Breast epithelium (tissue), 4 donors: ENCODE measurements at regions not wholly inside any gene's neighbourhood (a gene's known extent, or its start where the extent isn't known, plus 50 kb on each side); places are given as distances from the start of the nearest gene placed in this dataset.

Source experiments
- DNase-seq, 2 donors: peaks; one replicate each; pipeline ENCODE4 v3.0.0-alpha.2; 2019; ENCODE audit warnings: low spot score in 2 of 2
- H3K27ac ChIP-seq, 2 donors: fragments of 200-600 bp; sonication (generic) in 1 of 2; one replicate each; pipeline ENCODE4 v1.5.1; 2016 to 2019; ENCODE audit warnings: mild to moderate bottlenecking in 1 of 2
- H3K27me3 ChIP-seq, 2 donors: fragments of 200-600 bp; sonication (generic) in 1 of 2; one replicate each; pipeline versions ENCODE4 v1.5.1 to v1.6.0; 2017 to 2019; ENCODE audit warnings: control low read depth in 1 of 2, mild to moderate bottlenecking in 1 of 2
- H3K36me3 ChIP-seq: fragments of 200-600 bp; one replicate; pipeline ENCODE4 v1.5.1; 2019
- H3K4me1 ChIP-seq, 2 donors: fragments of 200-600 bp; sonication (generic); one replicate each; pipeline ENCODE4 v1.5.1; 2016 to 2019; ENCODE audit warnings: control low read depth in 1 of 2
- H3K4me3 ChIP-seq, 3 donors: fragments of 200-600 bp; sonication (generic); 1 replicate in 2 of 3; 2 replicates in 1 of 3; pipeline ENCODE4 v1.5.1; 2016 to 2019; ENCODE audit warnings: mild to moderate bottlenecking in 3 of 3, moderate library complexity in 2 of 3
- H3K9me3 ChIP-seq, 2 donors: fragments of 200-600 bp; sonication (generic) in 1 of 2; one replicate each; pipeline ENCODE4 v1.5.1; 2016 to 2019; ENCODE audit warnings: control low read depth in 1 of 2
- CTCF ChIP-seq, 3 donors: fragments of 450-650 bp; IDR thresholded peaks; one replicate each; pipeline ENCODE4 v1.5.1; 2016 to 2017; ENCODE audit warnings: antibody characterized with exemption in 3 of 3, mild to moderate bottlenecking in 3 of 3, moderate library complexity in 3 of 3
- POLR2A ChIP-seq: fragments of 450-650 bp; IDR thresholded peaks from one replicate; pipeline ENCODE4 v1.6.1; 2016; ENCODE audit warnings: antibody characterized with exemption, mild to moderate bottlenecking, moderate library complexity
- POLR2AphosphoS5 ChIP-seq, 3 donors: sonication (generic); formaldehyde crosslinking; IDR thresholded peaks; one replicate each; pipeline ENCODE4 v1.6.1; 2017; ENCODE audit warnings: antibody characterized with exemption in 3 of 3
- intact Hi-C: fragments of 100-400 bp; cut with DNase I; formaldehyde crosslinking; loops from one replicate; pipeline ENCODE4 v1.15.1; 2023; ENCODE audit warnings: low total_unique reads

GRCh38 chrX:67780694-67781109 lies 236.9 kb downstream of the AR start:
- TF ChIP-seq POLR2AphosphoS5 (IDR thresholded peaks at IDR 0.05) (peak in 1 of 3 donors; percentile 23), POLR2A (no peak)
- intact Hi-C loops = no loop called here
- Histone ChIP-seq H3K27me3 (peaks cover 0 to 11% of the 10 kb centered on the region in 2 donors), H3K36me3 (no peaks in the 10 kb centered on the region), H3K27ac (peak overlapping the region; percentile 17 to 79), H3K9me3 (no peaks in the 10 kb centered on the region), H3K4me1 (no peaks in the 10 kb centered on the region), H3K4me3 (no peak overlapping the region)
- no peak for DNase-seq

GRCh38 chrX:67781132-67781531 lies 237.3 kb downstream of the AR start:
- no peak for DNase-seq
- Histone ChIP-seq H3K4me3 (no peak overlapping the region), H3K27me3 (peaks cover 0 to 15% of the 10 kb centered on the region in 2 donors), H3K36me3 (no peaks in the 10 kb centered on the region), H3K9me3 (no peaks in the 10 kb centered on the region), H3K4me1 (no peaks in the 10 kb centered on the region), H3K27ac (peak overlapping the region in 1 of 2 donors; percentile 53)
- intact Hi-C loops = no loop called here
- TF ChIP-seq POLR2AphosphoS5 (IDR thresholded peaks at IDR 0.05) (no peak), POLR2A (no peak), CTCF (IDR thresholded peaks at IDR 0.05) (no peak)

- TF ChIP-seq POLR2A (no peak), POLR2AphosphoS5 (IDR thresholded peaks at IDR 0.05) (no peak), CTCF (IDR thresholded peaks at IDR 0.05) (no peak)
- Histone ChIP-seq H3K9me3 (no peaks in the 10 kb centered on the region), H3K36me3 (no peaks in the 10 kb centered on the region), H3K27me3 (peaks cover 0 to 18% of the 10 kb centered on the region in 2 donors), H3K4me3 (no peak overlapping the region), H3K27ac (no peak overlapping the region), H3K4me1 (no peaks in the 10 kb centered on the region)
- intact Hi-C loops = no loop called here
- DNase-seq = no peak
These were observed 240.9 kb downstream of the AR start for GRCh38 chrX:67784712-67785111.

GRCh38 chrX:67787196-67787595 lies 243.4 kb downstream of the AR start:
- H3K4me1 ChIP-seq = no peaks in the 10 kb centered on the region
- no peak overlapping the region for H3K27ac ChIP-seq
- no peak overlapping the region for H3K4me3 ChIP-seq
- peaks cover 0 to 22% of the 10 kb centered on the region in 2 donors for H3K27me3 ChIP-seq
- no peaks in the 10 kb centered on the region for H3K9me3 ChIP-seq
- H3K36me3 ChIP-seq = no peaks in the 10 kb centered on the region
- DNase-seq = no peak
- no peak for TF ChIP-seq CTCF (IDR thresholded peaks at IDR 0.05)
- no peak for TF ChIP-seq POLR2AphosphoS5 (IDR thresholded peaks at IDR 0.05)
- no peak for TF ChIP-seq POLR2A
- intact Hi-C loops = no loop called here

- TF ChIP-seq CTCF (IDR thresholded peaks at IDR 0.05) = no peak
- TF ChIP-seq POLR2A = no peak
- TF ChIP-seq POLR2AphosphoS5 (IDR thresholded peaks at IDR 0.05) = no peak
- no peaks in the 10 kb centered on the region for H3K4me1 ChIP-seq
- intact Hi-C loops = no loop called here
- H3K27ac ChIP-seq = no peak overlapping the region
- H3K27me3 ChIP-seq = peaks cover 0 to 22% of the 10 kb centered on the region in 2 donors
- no peaks in the 10 kb centered on the region for H3K9me3 ChIP-seq
- H3K36me3 ChIP-seq = no peaks in the 10 kb centered on the region
- DNase-seq = no peak
- H3K4me3 ChIP-seq = no peak overlapping the region
These were observed 245.7 kb downstream of the AR start for GRCh38 chrX:67789536-67789935.
